HFFc6 (cell line): ENCODE measurements at regions not wholly inside any gene's neighbourhood (a gene's known extent, or its start where the extent isn't known, plus 50 kb on each side); places are given as distances from the start of the nearest gene placed in this dataset.

ENCODE experiments used
- DNase-seq: peaks from one replicate; pipeline ENCODE4 v3.0.0-alpha.2; 2018
- H3K27ac Mint-ChIP-seq: 2 replicates; pipeline ENCODE4 v1.8.0; 2020; ENCODE audit warnings: mild to moderate bottlenecking, mixed read lengths
- H3K27me3 Mint-ChIP-seq: 2 replicates; pipeline ENCODE4 v1.8.0; 2021; ENCODE audit warnings: mild to moderate bottlenecking, moderate library complexity, mixed read lengths; ENCODE audit not compliant: insufficient read depth
- H3K36me3 Mint-ChIP-seq: 2 replicates; pipeline ENCODE4 v1.8.0; 2021; ENCODE audit warnings: low read depth, mixed read lengths
- H3K4me1 Mint-ChIP-seq: 2 replicates; pipeline ENCODE4 v1.8.0; 2020; ENCODE audit warnings: low read depth, mixed read lengths
- H3K4me3 Mint-ChIP-seq: 2 replicates; pipeline ENCODE4 v1.8.0; 2020; ENCODE audit warnings: mild to moderate bottlenecking, moderate library complexity, mixed read lengths
- H3K9me3 Mint-ChIP-seq: 2 replicates; pipeline ENCODE4 v1.8.0; 2020; ENCODE audit warnings: mild to moderate bottlenecking, mixed read lengths
- CTCF ChIP-seq: fragments of 200-600 bp; sonication (generic); IDR thresholded peaks from 2 replicates; pipeline ENCODE4 v1.5.0; 2021; ENCODE audit warnings: antibody characterized with exemption, mild to moderate bottlenecking

- Mint-ChIP-seq H3K36me3 (peaks cover 3% of the 10 kb centered on the region; the same call in 1 of the 2 replicates), H3K4me1 (peaks cover 15% of the 10 kb centered on the region), H3K4me3 (no peak overlapping the region), H3K27me3 (peaks cover 16% of the 10 kb centered on the region), H3K9me3 (peaks cover 5% of the 10 kb centered on the region), H3K27ac (no peak overlapping the region)
- no peak for TF ChIP-seq CTCF
- DNase-seq, result no peak
Measured at GRCh38 chr22:27437570-27437969, 364.0 kb downstream of the MN1 start.

- H3K4me3 Mint-ChIP-seq, result no peak overlapping the region
- no peaks in the 10 kb centered on the region for H3K36me3 Mint-ChIP-seq
- DNase-seq, result no peak
- H3K27me3 Mint-ChIP-seq, result peaks cover 14% of the 10 kb centered on the region
- TF ChIP-seq CTCF, result no peak
- peaks cover 15% of the 10 kb centered on the region for H3K4me1 Mint-ChIP-seq
- H3K9me3 Mint-ChIP-seq, result no peaks in the 10 kb centered on the region
- H3K27ac Mint-ChIP-seq, result no peak overlapping the region
Measured at GRCh38 chr22:27438271-27438980, 363.1 kb downstream of the MN1 start.

- Mint-ChIP-seq H3K36me3 (no peaks in the 10 kb centered on the region), H3K4me1 (peaks cover 15% of the 10 kb centered on the region)
Measured at GRCh38 chr22:27439131-27439530, 362.4 kb downstream of the MN1 start.

GRCh38 chr22:27440304-27440865 is 361.2 kb downstream of the MN1 start:
- no peaks in the 10 kb centered on the region for H3K36me3 Mint-ChIP-seq
- peaks cover 22% of the 10 kb centered on the region for H3K27me3 Mint-ChIP-seq
- peaks cover 15% of the 10 kb centered on the region for H3K4me1 Mint-ChIP-seq
- H3K27ac Mint-ChIP-seq, result no peak overlapping the region
- no peak for TF ChIP-seq CTCF
- H3K9me3 Mint-ChIP-seq, result no peaks in the 10 kb centered on the region
- no peak overlapping the region for H3K4me3 Mint-ChIP-seq
- no peak for DNase-seq

More at GRCh38 chr22:27439131-27439530, 362.4 kb downstream of the MN1 start:
- DNase-seq, result no peak
- Mint-ChIP-seq H3K27ac (no peak overlapping the region), H3K27me3 (peaks cover 18% of the 10 kb centered on the region), H3K9me3 (no peaks in the 10 kb centered on the region), H3K4me3 (no peak overlapping the region)
- TF ChIP-seq CTCF, result no peak

- H3K27me3 Mint-ChIP-seq, result peaks cover 24% of the 10 kb centered on the region
- no peaks in the 10 kb centered on the region for H3K9me3 Mint-ChIP-seq
- no peak for DNase-seq
- no peak for TF ChIP-seq CTCF
- H3K36me3 Mint-ChIP-seq, result no peaks in the 10 kb centered on the region
- H3K4me1 Mint-ChIP-seq, result peaks cover 10% of the 10 kb centered on the region
- H3K27ac Mint-ChIP-seq, result no peak overlapping the region
- no peak overlapping the region for H3K4me3 Mint-ChIP-seq
Measured at GRCh38 chr22:27441706-27442475, 359.7 kb downstream of the MN1 start.
